ENCODE measurements at regions not wholly inside any gene's neighbourhood (a gene's known extent, or its start where the extent isn't known, plus 50 kb on each side); places are given as distances from the start of the nearest gene placed in this dataset.

- TF ChIP-seq CTCF (IDR thresholded peaks at IDR 0.05; ENCODE audit: low read depth, low read length, poor library complexity, severe bottlenecking) (no peak), EZH2phosphoT487 (IDR thresholded peaks at IDR 0.05; ENCODE audit: borderline replicate concordance, low read length) (no peak)
These were observed 205.8 kb downstream of the ARL6IP6 start for GRCh38 chr2:152924219-152924618.

Measured in DOHH2 (cell line).